HepG2 (cell line): ENCODE measurements at regions not wholly inside any gene's neighbourhood (a gene's known extent, or its start where the extent isn't known, plus 50 kb on each side); places are given as distances from the start of the nearest gene placed in this dataset.

Experiments used
- ATAC-seq: fragments of 200-7000 bp; cut with Tn5 transposase; 3 replicates; pipeline ENCODE4 v1.9.1; 2020; ENCODE audit warnings: mild to moderate bottlenecking, moderate library complexity
- BruUV-seq: library from RNA; stranded (reverse); fragments of 400-500 nt; replicated peaks from 2 replicates; lab custom pipeline; 2021; lab: Mats Ljungman, UMichigan
- CTCF ChIA-PET: fragments of 300-600 bp; formaldehyde crosslinking; extraction: SDS; loops from one replicate; lab custom pipeline; 2021; ENCODE audit warnings: low total read pairs, inconsistent platforms, low intra/inter-chr PET ratio; lab: Yijun Ruan, JAX
- POLR2A ChIA-PET: fragments of 350-600 bp; sonication (Branson Sonifier 250); formaldehyde crosslinking; loops from one replicate; lab custom pipeline; 2020; ENCODE audit warnings: antibody characterized with exemption, inconsistent platforms; lab: Yijun Ruan, JAX
- DNase-seq: peaks from one replicate; pipeline ENCODE4 v3.0.0-alpha.2; 2015; ENCODE audit warnings: low spot score
- FAIRE-seq: peaks from 3 replicates; lab custom pipeline; 2011; peaks lifted over from hg19 to GRCh38; lab: Jason Lieb, UNC
- H2AFZ ChIP-seq: one replicate; pipeline ENCODE4 v1.6.1; 2011; ENCODE audit warnings: low read length, inconsistent platforms
- H3K27ac ChIP-seq: fragments of 300-600 bp; 3 replicates; pipeline ENCODE4 v1.8.0; 2011; ENCODE audit warnings: mixed run types, mild to moderate bottlenecking, mixed read lengths, low read length, inconsistent platforms; ENCODE audit not compliant: insufficient read depth; ENCODE audit errors: extremely low read length
- H3K27me3 ChIP-seq, 2 experiments: fragments of 200-600 bp in 1 of 2; 2 replicates in 1 of 2; 3 replicates in 1 of 2; pipeline versions ENCODE4 v1.6.0 to v1.8.0; 2011; ENCODE audit warnings: low read length in 2 of 2, mild to moderate bottlenecking in 2 of 2, moderate library complexity in 2 of 2, inconsistent platforms in 1 of 2; ENCODE audit not compliant: insufficient read depth in 2 of 2, control insufficient read depth in 1 of 2
- H3K36me3 ChIP-seq, 2 experiments: fragments of 200-600 bp in 1 of 2; replicated peaks in 1 of 2; 2 replicates in 1 of 2; 3 replicates in 1 of 2; pipeline versions ENCODE4 v1.5.1 to v1.8.0; 2011; ENCODE audit warnings: low read length in 2 of 2, inconsistent platforms in 1 of 2; ENCODE audit not compliant: insufficient read depth in 2 of 2, control insufficient read depth in 1 of 2
- H3K4me1 ChIP-seq: 2 replicates; pipeline ENCODE4 v1.5.1; 2012; ENCODE audit warnings: low read length, inconsistent platforms; ENCODE audit not compliant: insufficient read depth
- H3K4me2 ChIP-seq: 2 replicates; pipeline ENCODE4 v1.6.0; 2011; ENCODE audit warnings: low read depth, low read length, inconsistent platforms
- H3K4me3 ChIP-seq, 3 experiments: fragments of 200-600 bp in 1 of 3; sonication (generic), shearing (Covaris generic) in 1 of 3; replicated peaks in 1 of 3; 2 replicates each; pipeline ENCODE4 v1.5.1; 2011 to 2016; ENCODE audit warnings: low read length in 3 of 3, inconsistent platforms in 2 of 3, low read depth in 2 of 3, mild to moderate bottlenecking in 2 of 3, control low read depth in 1 of 3, mixed read lengths in 1 of 3; ENCODE audit not compliant: insufficient read depth in 1 of 3
- H3K79me2 ChIP-seq: one replicate; pipeline ENCODE4 v1.6.1; 2011; ENCODE audit warnings: low read length, inconsistent platforms; ENCODE audit not compliant: insufficient read depth
- H3K9ac ChIP-seq: 2 replicates; pipeline ENCODE4 v1.6.0; 2011; ENCODE audit warnings: mild to moderate bottlenecking, low read depth, low read length, inconsistent platforms; ENCODE audit not compliant: insufficient read depth
- H3K9me3 ChIP-seq: 2 replicates; pipeline ENCODE4 v1.5.1; 2012; ENCODE audit warnings: mild to moderate bottlenecking, low read length
- H4K20me1 ChIP-seq: 2 replicates; pipeline ENCODE4 v1.6.0; 2011; ENCODE audit warnings: inconsistent platforms, mild to moderate bottlenecking, low read length, moderate library complexity; ENCODE audit not compliant: insufficient read depth
- CCDC6 ChIP-seq: sonication (generic); formaldehyde crosslinking; IDR thresholded peaks from 2 replicates; pipeline ENCODE4 v1.8.1; 2022; ENCODE audit warnings: mild to moderate bottlenecking, missing genetic modification reagents, moderate library complexity
- DBP ChIP-seq: sonication (generic); formaldehyde crosslinking; IDR thresholded peaks from 2 replicates; pipeline ENCODE4 v1.4.0; 2020; ENCODE audit warnings: missing genetic modification reagents; ENCODE audit errors: not compliant biosample characterization
- GATA4 ChIP-seq: sonication (generic); IDR thresholded peaks from 2 replicates; pipeline ENCODE4 v1.6.1; 2016; ENCODE audit warnings: antibody characterized with exemption, low read depth, borderline replicate concordance
- ZNF205 ChIP-seq: IDR thresholded peaks from 2 replicates; pipeline ENCODE4 v1.6.1; 2018; ENCODE audit warnings: missing biosample characterization, missing genetic modification reagents
- ZNF552 ChIP-seq: sonication (generic); formaldehyde crosslinking; IDR thresholded peaks from 2 replicates; pipeline ENCODE4 v1.9.0; 2022; ENCODE audit warnings: missing genetic modification reagents, mild to moderate bottlenecking, borderline replicate concordance
- ZNF614 ChIP-seq: IDR thresholded peaks from 2 replicates; pipeline ENCODE4 v1.6.1; 2018; ENCODE audit warnings: missing biosample characterization, missing genetic modification reagents, inconsistent platforms, borderline replicate concordance
- ZNF670 ChIP-seq: sonication (generic); formaldehyde crosslinking; IDR thresholded peaks from 2 replicates; pipeline ENCODE4 v1.8.0; 2022; ENCODE audit warnings: mild to moderate bottlenecking, missing genetic modification reagents, borderline replicate concordance
- ZNF879 ChIP-seq: sonication (generic); formaldehyde crosslinking; IDR thresholded peaks from 2 replicates; pipeline ENCODE4 v1.8.1; 2023; ENCODE audit warnings: missing genetic modification reagents
- WGBS: methylation state at CpG from one replicate; pipeline ENCODE4 v1.1.6; 2017; ENCODE audit warnings: low lambda C conversion rate; 5-methylcytosine and 5-hydroxymethylcytosine counted together
- in situ Hi-C: cut with HindIII; loops from 2 replicates; pipeline ENCODE4 v1.10.0; 2017; ENCODE audit warnings: low pct_unique_long_range_greater_than_20kb; ENCODE audit not compliant: extremely low pct_ligation_motif_present
- intact Hi-C: fragments of 100-400 bp; cut with micrococcal nuclease; formaldehyde crosslinking; loops from one replicate; pipeline ENCODE4 v1.10.0; 2022; ENCODE audit not compliant: unreplicated experiment

- Histone ChIP-seq H3K4me1 (no peaks in the 10 kb centered on the region), H3K9ac (no peak overlapping the region), H3K4me2 (no peak overlapping the region), H3K36me3 (no peaks in the 10 kb centered on the region), H3K27me3 (peaks cover 9 to 59% of the 10 kb centered on the region in 2 experiments), H4K20me1 (no peaks in the 10 kb centered on the region), H3K79me2 (no peaks in the 10 kb centered on the region), H2AFZ (no peak overlapping the region), H3K9me3 (no peaks in the 10 kb centered on the region), H3K4me3 (no peak overlapping the region), H3K27ac (no peak overlapping the region)
- in situ Hi-C loops (no loop called here), intact Hi-C loops (no loop called here)
- no peak for TF ChIP-seq ZNF205 (CRISPR knock-in tag)
- no peak for TF ChIP-seq ZNF614 (CRISPR knock-in tag)
- no peak for TF ChIP-seq ZNF879 (CRISPR knock-in tag)
- no peak for TF ChIP-seq CCDC6 (CRISPR knock-in tag)
- no peak for TF ChIP-seq ZNF552 (CRISPR knock-in tag)
- TF ChIP-seq DBP, result no peak
- no peak for TF ChIP-seq ZNF670
- no peak for TF ChIP-seq GATA4
- ATAC-seq (no peak), FAIRE-seq (no peak), DNase-seq (no peak)
- ChIA-PET POLR2A (no interaction called here), CTCF (no interaction called here)
- no TSS peak for BruUV-seq
- under 1% methylated on average over 10 of the region's 10 CpGs for WGBS
These were observed 150.0 kb downstream of the CDC5L start for GRCh38 chr6:44537306-44538049.
